ENCODE measurements at regions not wholly inside any gene's neighbourhood (a gene's known extent, or its start where the extent isn't known, plus 50 kb on each side); places are given as distances from the start of the nearest gene placed in this dataset.
"Not testable (repeated sequence)": the region's sequence is repeated elsewhere in the genome, so short reads cannot be mapped to it uniquely, and the experiment has no call there.

- Histone ChIP-seq H3K27me3 (ENCODE audit: low read length) (peaks cover 45% of the 10 kb centered on the region), H3K9ac (ENCODE audit: low read length) (no peak overlapping the region)
Observed at GRCh38 chr6:137573739-137574138, 79.5 kb upstream of the OLIG3 start.

GRCh38 chr6:137579612-137580011, 85.4 kb upstream of the OLIG3 start:
- ChIA-PET POLR2A (ENCODE audit: unreplicated experiment) (interaction anchor here (0.7 kb wide), 1 partner anchor 507 kb away, joined by 3 read pairs; no protein-coding TSS in a partner anchor), CTCF (no interaction called here)
- Histone ChIP-seq H4K20me1 (ENCODE audit: low read length) (no peaks in the 10 kb centered on the region), H3K9me3 (ENCODE audit: low read length) (no peaks in the 10 kb centered on the region), H3K27ac (ENCODE audit: low read length) (no peak overlapping the region), H3K9ac (ENCODE audit: low read length) (no peak overlapping the region), H3K4me3 (ENCODE audit: low read length) (no peak overlapping the region), H2AFZ (ENCODE audit: low read length) (no peak overlapping the region), H3K9me2 (replicated peaks; ENCODE audit: low read length) (no peaks in the 10 kb centered on the region), H3F3A (ENCODE audit: low read length, unreplicated experiment) (no peaks in the 10 kb centered on the region), H3K27me3 (ENCODE audit: low read length) (peaks cover 32% of the 10 kb centered on the region), H3K36me3 (ENCODE audit: low read depth, low read length) (no peaks in the 10 kb centered on the region), H3K4me1 (ENCODE audit: insufficient read depth, low read length) (no peaks in the 10 kb centered on the region), H3K79me2 (ENCODE audit: low read length) (no peaks in the 10 kb centered on the region), H3K4me2 (ENCODE audit: low read length) (no peak overlapping the region)
- ATAC-seq, result no peak
- intact Hi-C loops (cut with micrococcal nuclease), result no loop called here
- no peak for DNase-seq
- TF ChIP-seq EZH2 (IDR thresholded peaks at IDR 0.05; ENCODE audit: low read length, unreplicated experiment), result no peak
- no TSS peak for BruUV-seq (replicated peaks)

More at GRCh38 chr6:137573739-137574138, 79.5 kb upstream of the OLIG3 start:
- intact Hi-C loops (cut with micrococcal nuclease), result no loop called here
- H3K9me2 ChIP-seq (replicated peaks; ENCODE audit: low read length), result no peaks in the 10 kb centered on the region
- no peak overlapping the region for H2AFZ ChIP-seq (ENCODE audit: low read length)
- ATAC-seq (no peak), DNase-seq (no peak)
- H3K79me2 ChIP-seq (ENCODE audit: low read length), result no peaks in the 10 kb centered on the region
- no peaks in the 10 kb centered on the region for H3K4me1 ChIP-seq (ENCODE audit: insufficient read depth, low read length)
- no peak overlapping the region for H3K4me3 ChIP-seq (ENCODE audit: low read length)
- no TSS peak for BruUV-seq (replicated peaks)
- CTCF ChIA-PET, result no interaction called here
- H4K20me1 ChIP-seq (ENCODE audit: low read length), result no peaks in the 10 kb centered on the region
- no peaks in the 10 kb centered on the region for H3K36me3 ChIP-seq (ENCODE audit: low read depth, low read length)
- POLR2A ChIA-PET (ENCODE audit: unreplicated experiment), result no interaction called here
- H3K4me2 ChIP-seq (ENCODE audit: low read length), result no peak overlapping the region
- no peak for TF ChIP-seq CTCF (conservative IDR thresholded peaks at IDR 0.05; ENCODE audit: low read depth, low read length)
- TF ChIP-seq EZH2phosphoT487 (IDR thresholded peaks at IDR 0.05; ENCODE audit: borderline replicate concordance, low read length), result no peak
- TF ChIP-seq EZH2 (IDR thresholded peaks at IDR 0.05; ENCODE audit: low read length, unreplicated experiment), result no peak
- H3K27ac ChIP-seq (ENCODE audit: low read length), result no peak overlapping the region
- H3K9me3 ChIP-seq (ENCODE audit: low read length), result no peaks in the 10 kb centered on the region
- no peaks in the 10 kb centered on the region for H3F3A ChIP-seq (ENCODE audit: low read length, unreplicated experiment)

GRCh38 chr6:137581019-137581707, 87.0 kb upstream of the OLIG3 start:
- Histone ChIP-seq H3K4me1 (ENCODE audit: insufficient read depth, low read length) (no peaks in the 10 kb centered on the region), H3K36me3 (ENCODE audit: low read depth, low read length) (no peaks in the 10 kb centered on the region), H3K9me2 (replicated peaks; ENCODE audit: low read length) (no peaks in the 10 kb centered on the region), H3K79me2 (ENCODE audit: low read length) (no peaks in the 10 kb centered on the region), H2AFZ (ENCODE audit: low read length) (no peak overlapping the region), H3F3A (ENCODE audit: low read length, unreplicated experiment) (no peaks in the 10 kb centered on the region), H3K9ac (ENCODE audit: low read length) (no peak overlapping the region), H3K9me3 (ENCODE audit: low read length) (no peaks in the 10 kb centered on the region), H3K4me2 (ENCODE audit: low read length) (no peak overlapping the region), H3K4me3 (ENCODE audit: low read length) (no peak overlapping the region), H3K27ac (ENCODE audit: low read length) (no peak overlapping the region), H4K20me1 (ENCODE audit: low read length) (no peaks in the 10 kb centered on the region), H3K27me3 (ENCODE audit: low read length) (peaks cover 40% of the 10 kb centered on the region)
- no TSS peak for BruUV-seq (replicated peaks)
- TF ChIP-seq EZH2 (IDR thresholded peaks at IDR 0.05; ENCODE audit: low read length, unreplicated experiment) (no peak), EZH2phosphoT487 (IDR thresholded peaks at IDR 0.05; ENCODE audit: borderline replicate concordance, low read length) (no peak), CTCF (conservative IDR thresholded peaks at IDR 0.05; ENCODE audit: low read depth, low read length) (no peak)
- ATAC-seq (no peak), DNase-seq (no peak)
- ChIA-PET POLR2A (ENCODE audit: unreplicated experiment) (no interaction called here), CTCF (no interaction called here)
- intact Hi-C loops (cut with micrococcal nuclease), result no loop called here

- intact Hi-C loops (cut with micrococcal nuclease); DNase-seq; H3K9me2 ChIP-seq (replicated peaks; ENCODE audit: low read length); H3K4me2 ChIP-seq (ENCODE audit: low read length); H4K20me1 ChIP-seq (ENCODE audit: low read length); ATAC-seq; H3F3A ChIP-seq (ENCODE audit: low read length, unreplicated experiment); H3K9ac ChIP-seq (ENCODE audit: low read length); H3K4me3 ChIP-seq (ENCODE audit: low read length); H2AFZ ChIP-seq (ENCODE audit: low read length); CTCF ChIA-PET; BruUV-seq (replicated peaks); H3K4me1 ChIP-seq (ENCODE audit: insufficient read depth, low read length); H3K36me3 ChIP-seq (ENCODE audit: low read depth, low read length); H3K27ac ChIP-seq (ENCODE audit: low read length); H3K9me3 ChIP-seq (ENCODE audit: low read length); H3K79me2 ChIP-seq (ENCODE audit: low read length); POLR2A ChIA-PET (ENCODE audit: unreplicated experiment): not testable (repeated sequence)
- peaks cover 39% of the 10 kb centered on the region for H3K27me3 ChIP-seq (ENCODE audit: low read length)
Observed at GRCh38 chr6:137583519-137583918, 89.3 kb upstream of the OLIG3 start.

Data from PC-3 (cell line).